Urothelium cell line (cell line): ENCODE measurements at regions not wholly inside any gene's neighbourhood (a gene's known extent, or its start where the extent isn't known, plus 50 kb on each side); places are given as distances from the start of the nearest gene placed in this dataset.

ENCODE experiments used
- DNase-seq: peaks from one replicate; pipeline ENCODE4 v3.0.0; 2011; ENCODE audit warnings: low spot score, mixed read lengths
- FAIRE-seq: peaks from 2 replicates; lab custom pipeline; 2011; peaks lifted over from hg19 to GRCh38; lab: Jason Lieb, UNC

DNA sequence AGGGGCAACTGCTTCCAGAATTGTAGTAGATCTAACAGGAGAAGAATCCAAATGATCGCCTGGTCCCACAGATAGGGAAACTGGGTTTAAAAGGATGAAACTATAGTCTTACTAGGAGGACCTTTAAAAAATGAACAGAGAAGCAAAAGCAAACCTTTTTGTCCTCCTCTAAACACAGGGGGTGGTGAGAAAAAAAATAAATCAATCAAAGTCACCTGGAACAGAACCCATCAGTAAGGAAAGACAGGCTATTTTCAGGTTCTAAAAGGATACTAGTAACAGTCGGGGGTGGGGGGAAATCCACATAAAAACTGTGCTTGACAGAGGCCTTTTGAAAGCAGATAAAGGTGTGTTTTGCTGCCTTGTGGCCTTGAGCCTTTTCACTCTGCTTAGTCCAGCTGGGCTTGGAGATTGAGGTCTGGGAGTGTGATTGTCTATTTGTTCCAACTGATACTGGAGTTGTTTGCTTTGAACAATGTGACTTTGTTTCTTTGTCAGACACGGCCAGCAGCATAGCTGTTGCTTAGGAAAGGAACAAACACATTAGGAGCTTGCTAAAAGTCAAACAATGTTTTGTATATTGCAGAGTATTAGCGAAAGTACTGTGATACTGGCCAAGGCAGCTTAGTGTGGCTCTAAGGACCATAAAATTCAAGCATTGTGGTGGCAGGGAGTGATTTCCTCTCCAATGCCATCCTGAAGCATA is 141.1 kb upstream of the IRF2BP2 start:
- no peak for DNase-seq
- no peak for FAIRE-seq

DNA sequence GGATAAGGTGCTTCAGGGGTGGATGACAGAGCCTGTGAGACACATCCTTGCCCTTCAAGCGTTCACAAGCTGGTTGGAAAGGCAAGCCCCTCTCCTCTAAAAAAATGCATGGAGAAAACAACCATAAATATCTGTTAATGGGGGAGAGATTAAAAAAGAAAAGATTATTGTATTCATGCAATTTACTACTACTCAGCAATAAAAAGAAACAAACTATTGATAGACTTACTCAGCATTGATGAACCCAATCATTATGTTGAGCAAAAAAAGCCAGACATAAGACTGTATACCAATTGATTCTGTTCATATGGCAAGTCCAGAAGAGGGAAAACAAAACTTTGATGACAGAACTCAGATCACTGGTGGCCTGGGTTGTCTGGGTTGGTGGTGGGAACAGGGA is 138.7 kb upstream of the IRF2BP2 start:
- DNase-seq (no peak), FAIRE-seq (no peak)

DNA sequence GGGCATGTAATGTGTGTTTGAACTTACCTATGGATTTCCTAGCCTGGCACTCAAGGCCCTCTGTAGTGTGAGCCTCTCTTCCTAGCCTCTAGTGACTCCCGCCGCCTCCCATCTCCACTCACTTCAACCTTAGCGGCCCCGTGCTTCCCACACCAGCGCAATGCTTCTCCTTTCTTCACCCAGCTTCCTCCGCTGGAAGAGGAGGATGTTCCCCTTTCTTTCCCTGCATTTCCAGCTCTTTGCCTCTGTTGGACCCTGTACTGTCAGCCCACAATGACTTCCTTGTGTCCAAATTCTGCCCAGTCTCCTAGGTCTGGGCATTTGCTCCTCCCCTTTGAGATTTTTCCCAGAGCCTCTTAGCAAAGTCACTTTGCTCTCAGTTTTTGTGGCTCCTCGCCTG is 138.1 kb upstream of the IRF2BP2 start:
- FAIRE-seq = no peak
- DNase-seq = no peak

DNA sequence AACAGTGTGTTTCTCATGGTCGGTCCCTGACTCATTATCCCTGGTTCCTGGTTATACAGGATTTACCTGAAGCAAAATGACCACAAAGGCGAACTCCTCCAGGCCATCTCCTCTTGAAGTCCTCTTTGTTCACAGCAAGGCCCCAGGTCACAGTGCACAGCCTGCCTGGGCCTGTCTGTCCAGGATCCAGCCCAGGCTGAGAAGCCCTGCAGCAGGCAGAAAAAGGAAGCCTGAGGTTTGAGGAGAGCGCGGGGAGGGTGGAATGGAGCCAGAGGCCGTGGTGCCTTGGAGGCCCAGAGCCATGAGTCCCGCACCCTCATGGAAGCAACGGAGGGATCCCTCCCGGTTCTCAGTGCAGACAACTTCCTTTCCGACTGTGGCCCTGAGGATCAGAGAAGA is 136.8 kb upstream of the IRF2BP2 start:
- DNase-seq (no peak), FAIRE-seq (no peak)

DNA sequence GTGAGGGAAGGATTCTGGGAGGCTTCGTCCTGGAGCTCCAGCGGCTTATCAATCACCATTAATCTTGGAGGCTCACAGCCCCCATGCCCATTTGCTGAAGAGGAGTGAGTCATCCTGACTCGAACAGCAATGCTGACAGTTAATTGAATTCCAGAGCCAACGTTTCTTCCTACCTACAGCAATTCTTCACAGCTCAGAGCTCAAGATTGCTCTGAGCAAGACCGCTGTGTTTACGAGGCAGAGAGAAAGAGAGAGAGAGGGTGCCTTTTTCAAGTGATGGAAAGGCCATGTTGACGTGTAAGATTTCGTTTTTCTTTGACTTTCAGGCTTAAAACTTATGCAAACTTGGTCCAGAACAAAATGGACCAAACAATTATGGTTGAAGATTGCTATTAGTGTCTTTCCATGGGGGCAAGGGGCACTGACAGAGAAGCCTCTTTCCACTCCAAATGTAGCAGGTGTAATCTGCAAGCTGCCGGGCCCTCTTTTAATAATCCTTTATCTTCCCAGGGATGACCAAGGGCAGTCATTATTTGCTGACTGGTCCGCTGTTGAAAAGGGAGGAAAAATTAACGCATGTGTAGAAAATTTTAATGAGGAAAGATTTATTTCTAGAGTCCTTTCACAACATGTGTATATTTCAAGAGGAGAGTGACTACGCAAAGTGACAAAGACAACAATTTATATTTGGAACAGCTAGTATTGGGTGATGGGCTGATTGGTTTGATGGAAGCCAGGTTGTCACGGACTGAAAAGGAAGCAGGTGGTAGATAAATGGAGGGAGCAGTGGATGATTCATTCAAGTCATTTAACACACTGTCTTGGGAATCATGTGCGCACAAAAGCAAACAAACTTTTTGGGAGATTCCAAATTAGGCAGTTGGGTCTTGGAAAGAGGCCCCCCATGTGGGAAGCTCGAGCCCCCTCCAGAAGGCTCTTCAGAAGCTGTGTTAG is 136.1 kb upstream of the IRF2BP2 start:
- DNase-seq (peak; percentile 66), FAIRE-seq (no peak)

DNA sequence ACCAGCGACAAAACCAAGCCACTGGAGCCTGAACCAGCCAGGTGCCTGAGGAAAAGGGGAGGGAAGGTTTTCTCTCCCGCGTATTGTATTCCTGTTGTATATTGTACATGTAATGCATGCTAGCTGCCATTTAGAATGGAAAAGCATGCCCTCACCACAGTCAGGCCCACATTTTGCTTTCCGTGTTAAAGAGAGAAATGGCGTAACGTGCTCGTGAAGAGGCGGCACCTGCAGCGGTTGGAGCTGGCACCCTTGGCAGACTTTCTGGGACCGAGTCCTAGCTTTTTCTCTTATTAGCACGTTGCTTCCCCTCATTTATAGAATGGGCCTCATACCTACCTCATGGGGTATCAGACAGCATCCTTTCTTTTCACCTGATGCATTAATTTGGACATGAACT is 135.3 kb upstream of the IRF2BP2 start:
- DNase-seq (no peak), FAIRE-seq (no peak)

DNA sequence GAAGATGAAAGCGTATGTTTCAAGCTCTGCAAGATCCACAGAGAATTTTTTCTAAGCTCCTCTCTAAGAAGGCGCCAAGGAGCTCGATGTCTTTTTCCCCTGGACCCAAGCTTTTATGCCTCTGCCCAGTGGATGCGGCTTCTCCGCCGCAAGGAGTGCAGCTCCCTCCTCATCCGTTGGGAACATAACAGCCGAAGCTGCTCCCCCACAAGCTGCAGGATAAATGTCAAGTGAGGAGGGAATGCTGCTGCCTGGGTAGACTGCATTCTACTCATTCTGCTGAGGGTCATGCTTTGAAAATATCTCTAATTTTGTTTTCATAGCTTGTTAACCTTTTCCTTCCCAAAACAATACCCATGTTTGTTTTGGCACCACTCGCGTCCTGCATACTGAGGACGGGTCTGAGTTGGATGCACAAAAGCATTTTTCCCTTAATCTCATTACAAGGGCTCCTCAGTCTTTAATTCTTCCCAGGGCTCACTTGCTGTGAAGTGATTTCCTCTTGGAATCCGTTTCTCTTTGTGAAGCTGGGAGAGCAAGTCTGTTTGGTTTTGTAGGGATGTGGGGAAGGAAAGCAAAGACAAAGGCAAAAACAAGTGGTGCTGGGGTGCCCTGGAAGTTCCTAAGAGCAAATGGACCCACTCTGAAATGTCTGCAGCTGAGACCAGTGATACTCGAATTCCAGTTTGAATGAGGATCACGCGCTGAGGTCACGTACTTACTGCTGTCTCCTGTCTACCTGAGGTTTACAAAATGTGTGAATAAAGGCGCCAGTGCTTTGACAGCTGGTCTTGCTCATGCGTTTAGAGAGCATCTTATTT is 134.0 kb upstream of the IRF2BP2 start:
- FAIRE-seq = no peak

DNA sequence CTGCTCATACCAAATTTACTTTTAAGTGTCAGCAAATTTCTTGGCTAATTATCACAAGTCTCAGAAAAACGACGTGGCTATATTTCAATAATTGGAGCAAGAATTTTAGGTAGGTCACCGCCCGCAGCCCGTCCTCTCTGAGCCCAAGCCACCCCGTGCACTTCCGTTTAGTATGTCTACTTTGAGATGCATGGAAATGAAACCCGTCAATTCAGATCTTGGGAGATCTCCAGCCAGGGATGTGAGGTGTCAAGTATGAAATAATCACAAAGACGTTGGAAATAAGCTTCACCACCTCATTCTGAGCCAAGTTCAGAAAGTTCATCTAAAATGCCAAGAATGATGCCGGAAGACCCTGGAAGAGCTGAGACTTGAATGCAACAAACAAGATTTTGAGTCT is 132.6 kb upstream of the IRF2BP2 start:
- no peak for FAIRE-seq
- no peak for DNase-seq

More for the DNA sequence above, 134.0 kb upstream of the IRF2BP2 start:
- no peak for DNase-seq

DNA sequence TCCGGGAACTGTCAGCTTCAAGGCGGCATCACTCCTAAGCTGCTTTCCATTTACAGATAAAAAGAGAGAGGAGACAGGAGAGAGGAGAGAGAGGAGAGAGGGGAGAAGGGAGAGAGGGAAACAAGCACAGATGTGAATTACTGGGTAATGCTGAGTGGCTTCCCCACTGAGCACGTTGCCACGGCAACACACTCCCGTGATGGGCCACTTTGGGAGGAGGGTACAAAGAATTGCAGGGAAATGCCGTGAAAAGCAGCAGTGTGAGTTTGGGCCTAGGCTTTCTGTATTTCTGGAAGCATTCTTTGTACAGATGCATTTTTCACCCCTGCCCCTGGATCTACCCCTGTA is 128.0 kb upstream of the IRF2BP2 start:
- FAIRE-seq = no peak
- DNase-seq = no peak

DNA sequence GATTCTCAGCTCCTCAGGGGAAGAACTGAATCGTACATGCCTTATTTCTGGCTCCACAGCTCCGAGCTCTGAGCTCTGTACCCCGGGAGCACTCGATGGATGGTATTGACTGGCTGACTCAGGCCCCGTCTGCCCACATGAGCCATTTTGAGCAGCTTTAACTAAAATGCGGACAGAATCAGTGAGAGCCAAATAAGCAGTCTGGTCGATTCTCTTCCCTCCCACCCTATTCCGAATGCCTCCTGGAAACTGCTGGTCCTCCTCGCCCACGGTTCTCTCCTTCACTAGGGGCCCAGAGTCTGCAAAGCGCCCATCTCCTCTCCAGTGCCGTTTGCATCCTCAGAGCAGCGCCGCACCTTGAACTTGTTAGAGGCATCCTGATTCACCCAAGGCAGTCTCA is 125.9 kb upstream of the IRF2BP2 start:
- DNase-seq = no peak
- no peak for FAIRE-seq

DNA sequence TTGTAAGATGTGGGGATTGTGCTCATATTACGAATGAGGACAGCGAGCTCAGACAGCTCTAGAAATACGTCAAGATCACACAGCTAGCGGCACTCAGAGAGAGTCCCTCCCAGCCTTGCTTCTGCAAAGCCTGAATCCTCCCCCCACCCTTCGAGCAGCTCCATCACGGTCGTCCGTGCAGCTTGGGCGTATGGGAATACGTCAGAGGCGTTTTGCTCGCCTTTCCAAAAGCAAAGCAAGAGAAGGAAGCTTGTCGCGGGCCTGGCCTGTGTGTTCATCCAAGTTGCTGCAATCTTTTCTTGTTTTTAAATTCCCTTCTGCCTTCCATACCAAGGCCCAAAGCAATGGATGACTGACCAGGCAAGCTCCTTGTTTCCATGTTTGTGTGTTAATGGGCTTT is 125.5 kb upstream of the IRF2BP2 start:
- FAIRE-seq (no peak), DNase-seq (no peak)

DNA sequence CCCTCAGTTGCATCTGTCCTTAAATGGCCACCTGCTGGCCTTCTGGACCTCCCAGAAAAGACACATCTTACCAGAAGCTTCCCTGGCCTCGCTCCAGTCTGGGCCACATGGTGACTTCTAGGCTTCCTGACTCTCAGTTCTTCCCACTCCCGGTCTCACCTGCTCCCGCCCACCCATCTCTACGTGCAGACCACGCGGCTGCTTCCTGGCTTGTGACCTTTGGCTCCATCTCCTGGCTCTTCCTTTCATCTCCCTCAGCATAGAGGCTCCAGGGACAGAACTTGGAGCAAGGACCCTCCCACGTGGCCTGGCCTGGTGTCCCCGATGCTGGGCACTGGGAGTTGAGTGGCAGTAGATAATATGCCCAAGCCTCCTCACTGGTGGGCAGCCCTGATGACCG is 124.9 kb upstream of the IRF2BP2 start:
- no peak for FAIRE-seq
- no peak for DNase-seq

DNA sequence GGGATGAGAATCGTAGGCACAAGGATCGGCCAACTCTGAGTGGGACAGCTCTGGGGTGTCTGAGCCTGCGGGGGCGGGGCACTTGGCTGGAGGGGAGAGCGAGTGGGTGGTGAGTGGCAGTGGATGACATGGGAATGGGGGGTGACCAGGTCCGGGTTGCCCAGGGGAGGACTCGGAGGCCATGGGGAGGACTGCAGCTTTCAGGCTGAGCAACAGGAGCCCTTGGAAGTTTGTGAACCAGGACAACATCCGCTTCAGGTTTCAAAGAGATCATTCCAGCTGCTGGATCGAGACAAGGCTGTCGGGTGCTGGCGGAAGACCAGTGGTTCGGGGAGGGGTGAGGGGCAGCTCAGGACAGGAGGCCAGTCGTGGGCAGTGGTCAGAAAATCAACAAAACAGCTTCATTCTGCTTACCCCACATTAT is 124.4 kb upstream of the IRF2BP2 start:
- no peak for FAIRE-seq
- no peak for DNase-seq

DNA sequence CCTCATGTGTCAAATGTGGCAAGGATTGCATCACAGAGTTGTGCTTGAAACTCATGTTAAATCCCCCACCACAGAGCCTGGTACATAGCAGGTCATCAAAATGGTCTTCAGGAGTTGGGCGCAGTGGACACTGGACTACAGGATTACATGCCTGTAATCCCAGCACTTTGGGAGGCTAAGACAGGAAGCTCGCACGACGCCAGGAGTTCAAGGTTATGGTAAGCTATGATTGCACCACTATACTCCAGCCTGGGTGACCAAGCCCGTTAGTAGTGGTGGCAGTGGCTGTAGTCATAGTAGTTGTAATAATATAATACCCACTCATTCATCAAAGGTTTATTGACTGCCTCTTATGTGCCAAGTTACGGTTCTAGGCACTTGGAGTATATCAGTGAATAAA is 123.4 kb upstream of the IRF2BP2 start:
- FAIRE-seq = no peak
- DNase-seq = no peak

DNA sequence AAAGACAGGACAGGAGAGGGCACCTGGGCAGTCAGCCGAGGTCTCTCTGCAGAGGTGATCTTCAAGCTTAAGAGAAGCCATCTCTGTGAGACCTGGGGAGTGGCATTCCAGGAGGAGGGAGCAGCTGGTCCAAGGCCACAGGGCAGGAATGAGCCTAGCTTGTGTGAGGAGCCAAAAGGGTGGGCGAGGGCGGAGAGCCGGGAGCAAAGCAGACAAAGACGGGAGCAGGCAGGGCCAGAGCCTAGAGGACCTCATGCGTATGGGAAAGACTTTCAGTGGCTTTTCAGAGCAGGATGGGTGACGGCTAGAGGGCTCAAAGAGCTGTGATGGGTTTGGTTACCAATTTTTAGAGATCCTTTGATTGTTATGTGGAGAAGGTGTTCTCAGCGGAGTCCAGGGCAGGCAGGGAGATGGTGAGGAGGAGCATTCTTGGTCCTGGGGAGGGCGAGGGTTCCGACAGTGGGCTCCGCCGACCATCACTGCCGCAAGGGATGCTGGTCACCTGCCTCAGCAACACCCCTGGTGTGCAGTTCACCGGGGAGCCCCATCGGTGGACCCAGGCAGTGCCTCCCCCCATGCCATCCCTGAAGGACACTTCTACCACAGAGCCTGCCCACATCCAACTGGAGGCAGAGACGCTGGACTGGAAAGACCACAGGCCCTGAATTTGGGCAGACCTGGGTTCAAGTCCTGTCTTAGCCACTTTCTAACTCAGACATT is 122.9 kb upstream of the IRF2BP2 start:
- DNase-seq (no peak), FAIRE-seq (no peak)

DNA sequence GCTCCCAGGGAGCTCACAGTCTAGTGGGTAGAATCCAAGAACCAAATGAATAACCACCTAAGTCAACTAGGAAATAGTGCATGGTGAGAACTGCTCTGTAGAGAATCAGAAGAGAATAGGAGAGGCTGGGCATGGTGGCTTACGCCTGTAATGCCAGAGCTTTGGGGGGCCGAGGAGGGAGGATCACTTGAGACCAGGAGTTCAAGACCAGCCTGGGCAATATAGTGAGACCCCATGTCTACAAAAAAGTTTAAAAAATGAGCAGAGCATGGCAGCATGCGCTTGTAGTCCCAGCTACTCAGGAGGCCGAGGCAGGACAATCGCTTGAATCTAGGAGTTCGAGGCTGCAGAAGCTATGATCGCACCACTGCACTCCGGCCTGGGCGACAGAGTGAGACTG is 122.3 kb upstream of the IRF2BP2 start:
- FAIRE-seq (no peak), DNase-seq (no peak)

DNA sequence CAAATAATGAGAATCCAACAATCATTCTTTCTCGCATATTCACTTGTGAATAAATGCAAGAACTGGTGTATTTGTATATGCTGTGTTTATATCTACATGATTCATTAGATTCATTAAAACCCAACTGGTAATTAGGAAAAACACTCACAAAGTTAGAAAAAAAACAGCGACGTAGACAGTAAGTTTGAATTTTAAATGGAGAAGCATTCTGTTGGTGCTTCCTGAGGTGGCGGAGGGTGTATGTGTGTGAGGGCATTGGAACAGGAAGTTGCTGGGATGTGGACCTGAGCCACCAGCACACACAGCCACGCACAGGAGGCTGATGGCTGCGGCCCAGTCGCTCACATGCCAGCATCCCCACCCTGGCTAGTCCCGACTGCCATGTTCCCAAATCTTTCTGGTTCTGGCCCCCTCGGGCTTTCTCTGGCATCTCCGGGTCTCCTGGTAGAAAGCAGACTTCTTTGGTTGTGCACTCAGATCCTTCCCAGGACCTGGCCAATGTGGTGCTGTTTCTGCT is 121.6 kb upstream of the IRF2BP2 start:
- FAIRE-seq (no peak), DNase-seq (peak; percentile 48)

DNA sequence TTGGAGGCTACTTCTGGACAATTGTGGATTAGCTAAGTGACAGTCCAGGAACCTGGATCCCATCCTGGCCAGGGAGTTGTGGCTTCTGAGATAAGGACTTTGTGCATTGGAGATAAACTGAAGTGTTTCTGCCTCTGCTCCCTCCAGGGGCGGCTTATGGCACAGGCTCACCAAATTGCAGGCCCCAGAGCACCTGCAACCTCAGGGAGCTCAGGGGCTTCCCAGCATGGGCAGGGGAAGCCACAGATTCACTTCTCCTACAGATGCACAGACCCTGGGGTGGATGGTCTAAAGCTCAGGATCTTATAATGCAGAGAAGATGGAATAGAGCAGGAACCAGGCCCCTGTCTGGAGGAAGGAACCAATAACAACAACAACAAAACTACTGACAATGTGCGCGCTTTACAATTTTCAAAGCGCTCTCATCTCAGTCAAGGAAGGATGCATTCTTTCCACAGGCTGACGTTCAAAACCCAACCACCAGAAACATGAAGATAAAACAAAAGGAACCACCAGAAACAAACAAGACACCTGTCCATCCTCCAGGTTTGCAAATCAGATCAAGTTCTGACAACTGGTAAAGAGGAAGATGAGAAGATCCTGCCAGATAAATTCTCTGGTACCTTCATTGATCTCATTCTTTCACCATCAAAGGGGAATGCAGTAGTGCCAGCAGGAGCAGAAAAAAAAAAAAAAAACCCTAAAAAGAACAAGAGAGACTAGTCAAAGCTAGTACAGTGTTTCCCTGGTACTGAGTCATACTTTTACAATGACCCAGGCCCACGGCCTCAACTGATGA is 121.0 kb upstream of the IRF2BP2 start:
- DNase-seq (peak; percentile 77), FAIRE-seq (no peak)

DNA sequence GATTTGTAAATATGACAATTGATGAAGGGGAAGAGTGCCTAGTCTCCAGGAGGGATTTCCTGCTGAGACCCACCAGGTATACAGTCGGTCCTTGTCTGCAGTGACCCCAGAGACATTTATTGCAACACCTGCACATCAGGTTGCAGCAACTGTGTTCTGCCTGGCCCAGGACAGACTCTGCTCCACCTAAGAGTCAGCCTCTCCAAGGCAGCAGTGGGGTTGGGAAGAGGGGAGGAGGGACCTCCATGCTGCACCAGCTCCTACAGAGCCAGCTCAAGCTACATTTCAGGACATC is 120.4 kb upstream of the IRF2BP2 start:
- DNase-seq (no peak), FAIRE-seq (no peak)
